NOMO-1 treated with dmso at 0.1 percent for 144 hours (cell line): ENCODE measurements at regions not wholly inside any gene's neighbourhood (a gene's known extent, or its start where the extent isn't known, plus 50 kb on each side); places are given as distances from the start of the nearest gene placed in this dataset.
"Not testable (repeated sequence)": the region's sequence is repeated elsewhere in the genome, so short reads cannot be mapped to it uniquely, and the experiment has no call there.

Experiments used
- DNase-seq: peaks from one replicate; lab custom pipeline; 2025; ENCODE audit not compliant: unreplicated experiment; lab: John Stamatoyannopoulos, UW

- not testable (repeated sequence) for DNase-seq
Measured at GRCh38 chr3:75241226-75241962, 422.7 kb upstream of the FRG2C start.

GRCh38 chr3:75242012-75242735 lies 422.0 kb upstream of the FRG2C start:
- no peak for DNase-seq

- no peak for DNase-seq
Measured at GRCh38 chr3:75248974-75249373, 415.2 kb upstream of the FRG2C start.

- no peak for DNase-seq
Measured at GRCh38 chr3:75254685-75255084, 409.4 kb upstream of the FRG2C start.

- not testable (repeated sequence) for DNase-seq
Measured at GRCh38 chr3:75258825-75259683, 405.1 kb upstream of the FRG2C start.

GRCh38 chr3:75260975-75261374 lies 403.2 kb upstream of the FRG2C start:
- DNase-seq, result not testable (repeated sequence)

- DNase-seq, result no peak
Measured at GRCh38 chr3:75262661-75263060, 401.5 kb upstream of the FRG2C start.

GRCh38 chr3:75265897-75266296 lies 398.2 kb upstream of the FRG2C start:
- DNase-seq, result no peak

- not testable (repeated sequence) for DNase-seq
Measured at GRCh38 chr3:75268576-75268975, 395.6 kb upstream of the FRG2C start.

GRCh38 chr3:75272237-75272636 lies 391.9 kb upstream of the FRG2C start:
- not testable (repeated sequence) for DNase-seq

GRCh38 chr3:75272691-75273090 lies 391.4 kb upstream of the FRG2C start:
- no peak for DNase-seq

GRCh38 chr3:75285531-75286148 lies 378.5 kb upstream of the FRG2C start:
- not testable (repeated sequence) for DNase-seq

GRCh38 chr3:75288972-75289574 lies 375.1 kb upstream of the FRG2C start:
- DNase-seq, result not testable (repeated sequence)

- no peak for DNase-seq
Measured at GRCh38 chr3:75294124-75294523, 370.0 kb upstream of the FRG2C start.

GRCh38 chr3:75295013-75295412 lies 369.1 kb upstream of the FRG2C start:
- DNase-seq, result no peak

- no peak for DNase-seq
Measured at GRCh38 chr3:75296858-75297257, 367.3 kb upstream of the FRG2C start.

- DNase-seq, result no peak
Measured at GRCh38 chr3:75300606-75301005, 363.5 kb upstream of the FRG2C start.

- not testable (repeated sequence) for DNase-seq
Measured at GRCh38 chr3:75301050-75301449, 363.1 kb upstream of the FRG2C start.

- DNase-seq, result no peak
Measured at GRCh38 chr3:75303741-75304140, 360.4 kb upstream of the FRG2C start.

GRCh38 chr3:75305901-75306300 lies 358.2 kb upstream of the FRG2C start:
- no peak for DNase-seq

- not testable (repeated sequence) for DNase-seq
Measured at GRCh38 chr3:75311306-75311705, 352.8 kb upstream of the FRG2C start.
